ENCODE measurements at regions not wholly inside any gene's neighbourhood (a gene's known extent, or its start where the extent isn't known, plus 50 kb on each side); places are given as distances from the start of the nearest gene placed in this dataset.

GRCh38 chr1:82972841-82973553 is 1025.9 kb downstream of the TTLL7 start:
- no peak for DNase-seq (ENCODE audit: extremely low read depth, low read depth)
- TF ChIP-seq CTCF (IDR thresholded peaks at IDR 0.05; ENCODE audit: low read depth, low read length): no peak

GRCh38 chr1:82969340-82969739 is 1029.6 kb downstream of the TTLL7 start:
- no peak for TF ChIP-seq CTCF (IDR thresholded peaks at IDR 0.05; ENCODE audit: low read depth, low read length)
- DNase-seq (ENCODE audit: extremely low read depth, low read depth): no peak

- no peak for DNase-seq (ENCODE audit: extremely low read depth, low read depth)
- TF ChIP-seq CTCF (IDR thresholded peaks at IDR 0.05; ENCODE audit: low read depth, low read length): no peak
Measured at GRCh38 chr1:82962658-82963057, 1036.3 kb downstream of the TTLL7 start.

GRCh38 chr1:82950606-82951200 is 1048.2 kb downstream of the TTLL7 start:
- no peak for DNase-seq (ENCODE audit: extremely low read depth, low read depth)

GRCh38 chr1:82948386-82948785 is 1050.5 kb downstream of the TTLL7 start:
- no peak for TF ChIP-seq CTCF (IDR thresholded peaks at IDR 0.05; ENCODE audit: low read depth, low read length)
- DNase-seq (ENCODE audit: extremely low read depth, low read depth): no peak

More at GRCh38 chr1:82950606-82951200, 1048.2 kb downstream of the TTLL7 start:
- no peak for TF ChIP-seq CTCF (IDR thresholded peaks at IDR 0.05; ENCODE audit: low read depth, low read length)

- no peak for DNase-seq (ENCODE audit: extremely low read depth, low read depth)
- TF ChIP-seq CTCF (IDR thresholded peaks at IDR 0.05; ENCODE audit: low read depth, low read length): no peak
Measured at GRCh38 chr1:82947278-82947677, 1051.7 kb downstream of the TTLL7 start.

GRCh38 chr1:82946096-82946605 is 1052.8 kb downstream of the TTLL7 start:
- no peak for DNase-seq (ENCODE audit: extremely low read depth, low read depth)
- no peak for TF ChIP-seq CTCF (IDR thresholded peaks at IDR 0.05; ENCODE audit: low read depth, low read length)

Data from AG09319 (cell line).